ENCODE measurements at regions not wholly inside any gene's neighbourhood (a gene's known extent, or its start where the extent isn't known, plus 50 kb on each side); places are given as distances from the start of the nearest gene placed in this dataset.
"Not testable (repeated sequence)": the region's sequence is repeated elsewhere in the genome, so short reads cannot be mapped to it uniquely, and the experiment has no call there.

GRCh38 chr5:123721675-123722276 is 209.8 kb downstream of the CSNK1G3 start:
- no peak for DNase-seq (ENCODE audit: low read depth in 2 of 2)

DNA sequence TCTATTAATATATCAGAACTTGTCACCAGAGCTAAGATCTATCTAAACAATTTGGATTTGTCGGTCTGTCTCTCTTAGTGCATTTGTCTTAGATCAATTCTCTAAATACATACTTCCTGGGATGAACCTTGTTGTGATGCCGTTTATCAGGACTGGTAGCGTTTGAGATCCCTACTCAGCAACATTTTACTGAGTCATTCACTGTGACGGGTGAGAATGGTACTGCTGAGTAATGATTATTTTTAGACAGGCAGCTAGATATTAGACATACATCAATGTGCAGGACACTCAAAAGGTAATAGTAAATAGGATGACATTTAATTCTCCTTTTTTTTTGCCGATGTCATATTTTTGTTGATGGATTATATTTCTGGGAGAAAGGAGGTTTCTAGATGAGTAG is 209.0 kb downstream of the CSNK1G3 start:
- no peak for DNase-seq (ENCODE audit: low read depth in 2 of 2)

DNA sequence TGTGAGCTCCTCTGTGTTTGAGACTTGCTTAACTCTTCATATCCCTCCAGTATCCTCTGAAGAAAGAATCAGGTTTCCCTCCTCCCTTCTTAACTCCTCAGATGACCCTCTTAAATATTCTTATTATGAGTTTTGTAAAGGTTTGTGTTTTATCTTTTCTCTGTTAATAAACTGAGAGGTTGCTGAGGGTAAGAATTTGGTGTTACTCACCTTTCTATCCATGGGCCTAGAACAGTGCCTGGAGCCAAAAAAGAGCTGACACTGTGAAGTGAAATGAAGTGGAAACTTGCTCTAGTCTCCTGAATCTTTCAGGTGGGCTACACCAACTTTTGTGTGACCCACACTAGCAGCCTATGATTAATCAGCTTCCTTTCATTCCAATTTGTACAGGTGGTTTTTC is 208.4 kb downstream of the CSNK1G3 start:
- DNase-seq (ENCODE audit: low read depth in 2 of 2), result no peak

- DNase-seq (ENCODE audit: low read depth in 2 of 2), result no peak
These were observed 207.0 kb downstream of the CSNK1G3 start for GRCh38 chr5:123719004-123719403.

GRCh38 chr5:123718238-123718637 is 206.3 kb downstream of the CSNK1G3 start:
- DNase-seq (ENCODE audit: low read depth in 2 of 2), result peak in 1 of 2 experiments; percentile 27

- DNase-seq (ENCODE audit: low read depth in 2 of 2), result peak; percentile 59 to 62
These were observed 205.2 kb downstream of the CSNK1G3 start for GRCh38 chr5:123717139-123717538.

GRCh38 chr5:123710031-123710430 is 198.1 kb downstream of the CSNK1G3 start:
- DNase-seq (ENCODE audit: low read depth in 2 of 2), result no peak

- no peak for DNase-seq (ENCODE audit: low read depth in 2 of 2)
These were observed 197.4 kb downstream of the CSNK1G3 start for GRCh38 chr5:123709422-123709821.

GRCh38 chr5:123708074-123708806 is 196.3 kb downstream of the CSNK1G3 start:
- DNase-seq (ENCODE audit: low read depth in 2 of 2), result peak; percentile 96 to 97

DNA sequence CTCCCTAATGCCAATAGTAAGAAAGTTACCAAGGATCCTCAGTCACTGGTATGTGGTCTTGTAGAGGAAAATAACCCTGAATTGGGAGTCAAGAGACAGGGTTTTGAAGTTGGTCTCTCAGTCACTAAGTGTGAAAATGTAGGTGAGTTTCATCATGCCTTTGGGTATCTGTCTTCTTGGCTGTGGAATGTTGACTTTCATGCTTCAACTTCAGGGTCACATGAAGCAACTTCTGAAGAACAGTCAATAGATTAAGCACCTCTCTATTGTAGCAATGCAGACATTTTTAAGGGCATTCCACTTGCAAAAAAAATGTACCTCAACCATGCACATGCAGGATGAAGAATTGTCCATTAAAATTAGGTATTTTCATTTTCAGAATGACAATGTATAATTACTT is 194.6 kb downstream of the CSNK1G3 start:
- DNase-seq (ENCODE audit: low read depth in 2 of 2), result no peak

GRCh38 chr5:123705741-123706140 is 193.8 kb downstream of the CSNK1G3 start:
- DNase-seq (ENCODE audit: low read depth in 2 of 2), result peak; percentile 71 to 72

- DNase-seq (ENCODE audit: low read depth in 2 of 2), result no peak
These were observed 189.7 kb downstream of the CSNK1G3 start for GRCh38 chr5:123701511-123702200.

- DNase-seq (ENCODE audit: low read depth in 2 of 2), result peak; percentile 93
These were observed 188.8 kb downstream of the CSNK1G3 start for GRCh38 chr5:123700624-123701287.

GRCh38 chr5:123699571-123699970 is 187.6 kb downstream of the CSNK1G3 start:
- DNase-seq (ENCODE audit: low read depth in 2 of 2), result no peak

- DNase-seq (ENCODE audit: low read depth in 2 of 2), result not testable (repeated sequence)
These were observed 187.0 kb downstream of the CSNK1G3 start for GRCh38 chr5:123698937-123699336.

GRCh38 chr5:123696921-123697341 is 185.0 kb downstream of the CSNK1G3 start:
- no peak for DNase-seq (ENCODE audit: low read depth in 2 of 2)

GRCh38 chr5:123690821-123691220 is 178.8 kb downstream of the CSNK1G3 start:
- DNase-seq (ENCODE audit: low read depth in 2 of 2), result peak in 1 of 2 experiments; percentile 32

GRCh38 chr5:123681061-123681460 is 169.1 kb downstream of the CSNK1G3 start:
- DNase-seq (ENCODE audit: low read depth in 2 of 2), result no peak

- no peak for DNase-seq (ENCODE audit: low read depth in 2 of 2)
These were observed 161.1 kb downstream of the CSNK1G3 start for GRCh38 chr5:123673107-123673506.

- DNase-seq (ENCODE audit: low read depth in 2 of 2), result no peak
These were observed 159.9 kb downstream of the CSNK1G3 start for GRCh38 chr5:123671711-123672456.

GRCh38 chr5:123671042-123671441 is 159.1 kb downstream of the CSNK1G3 start:
- DNase-seq (ENCODE audit: low read depth in 2 of 2), result peak; percentile 17 to 36

Data from fibroblast of skin of left quadriceps (primary cell).